Mesodermal cell (in vitro differentiated cells): ENCODE measurements at regions not wholly inside any gene's neighbourhood (a gene's known extent, or its start where the extent isn't known, plus 50 kb on each side); places are given as distances from the start of the nearest gene placed in this dataset.

ENCODE experiments used
- H3K27ac ChIP-seq: 2 replicates; pipeline ENCODE4 v1.7.0; 2013; ENCODE audit warnings: mild to moderate bottlenecking, low read depth, low read length, moderate library complexity; ENCODE audit not compliant: severe bottlenecking
- H3K36me3 ChIP-seq: 2 replicates; pipeline ENCODE4 v1.7.1; 2013; ENCODE audit warnings: mild to moderate bottlenecking, low read length, moderate library complexity; ENCODE audit not compliant: control insufficient read depth, insufficient read depth
- H3K4me1 ChIP-seq: one replicate; pipeline ENCODE4 v1.7.1; 2013; ENCODE audit warnings: mild to moderate bottlenecking, low read length; ENCODE audit not compliant: insufficient read depth, control insufficient read depth, poor library complexity, severe bottlenecking
- H3K4me3 ChIP-seq: 2 replicates; pipeline ENCODE4 v1.7.0; 2013; ENCODE audit warnings: low read length, control low read depth, mild to moderate bottlenecking; ENCODE audit not compliant: insufficient read depth, poor library complexity, severe bottlenecking; ENCODE audit errors: extremely low read depth
- H3K9me3 ChIP-seq: 2 replicates; pipeline ENCODE4 v1.7.1; 2013; ENCODE audit warnings: mild to moderate bottlenecking, low read length, moderate library complexity; ENCODE audit not compliant: control insufficient read depth
- WGBS, 2 experiments: methylation state at CpG; one replicate each; pipeline ENCODE4 v1.1.5; 2013; ENCODE audit warnings: missing lambda C conversion rate in 2 of 2; ENCODE audit not compliant: insufficient coverage in 2 of 2; 5-methylcytosine and 5-hydroxymethylcytosine counted together

GRCh38 chr10:65846541-65846940 lies 1079.3 kb upstream of the LRRTM3 start:
- Histone ChIP-seq H3K9me3 (no peaks in the 10 kb centered on the region), H3K36me3 (no peaks in the 10 kb centered on the region), H3K4me3 (no peak overlapping the region), H3K4me1 (no peaks in the 10 kb centered on the region), H3K27ac (no peak overlapping the region)
- no CpG with 5 or more reads among the region's 1 CpG for WGBS, 2 experiments

- no peaks in the 10 kb centered on the region for H3K36me3 ChIP-seq
- 53 to 74% methylated on average over 2 of the region's 4 CpGs for WGBS, 2 experiments
- no peak overlapping the region for H3K4me3 ChIP-seq
- no peaks in the 10 kb centered on the region for H3K9me3 ChIP-seq
- H3K4me1 ChIP-seq: no peaks in the 10 kb centered on the region
- H3K27ac ChIP-seq: no peak overlapping the region
Observed at GRCh38 chr10:65846949-65847348, 1078.9 kb upstream of the LRRTM3 start.

GRCh38 chr10:65847436-65848230 lies 1078.2 kb upstream of the LRRTM3 start:
- Histone ChIP-seq H3K27ac (no peak overlapping the region), H3K9me3 (no peaks in the 10 kb centered on the region), H3K4me3 (no peak overlapping the region), H3K36me3 (no peaks in the 10 kb centered on the region), H3K4me1 (no peaks in the 10 kb centered on the region)
- WGBS, 2 experiments: no CpG with 5 or more reads among the region's 3 CpGs

GRCh38 chr10:65858841-65859240 lies 1067.0 kb upstream of the LRRTM3 start:
- no peak overlapping the region for H3K4me3 ChIP-seq
- no CpG with 5 or more reads among the region's 2 CpGs for WGBS, 2 experiments
- no peaks in the 10 kb centered on the region for H3K9me3 ChIP-seq
- H3K27ac ChIP-seq: no peak overlapping the region
- H3K36me3 ChIP-seq: no peaks in the 10 kb centered on the region
- no peaks in the 10 kb centered on the region for H3K4me1 ChIP-seq

GRCh38 chr10:65861249-65861648 lies 1064.6 kb upstream of the LRRTM3 start:
- Histone ChIP-seq H3K36me3 (no peaks in the 10 kb centered on the region), H3K27ac (no peak overlapping the region), H3K4me3 (no peak overlapping the region), H3K4me1 (no peaks in the 10 kb centered on the region), H3K9me3 (no peaks in the 10 kb centered on the region)
